ENCODE measurements at regions not wholly inside any gene's neighbourhood (a gene's known extent, or its start where the extent isn't known, plus 50 kb on each side); places are given as distances from the start of the nearest gene placed in this dataset.
"Not testable (repeated sequence)": the region's sequence is repeated elsewhere in the genome, so short reads cannot be mapped to it uniquely, and the experiment has no call there.

GRCh38 chr3:125645616-125646015, 50.3 kb upstream of the OSBPL11 start:
- no peak for DNase-seq (ENCODE audit: low spot score)

DNA sequence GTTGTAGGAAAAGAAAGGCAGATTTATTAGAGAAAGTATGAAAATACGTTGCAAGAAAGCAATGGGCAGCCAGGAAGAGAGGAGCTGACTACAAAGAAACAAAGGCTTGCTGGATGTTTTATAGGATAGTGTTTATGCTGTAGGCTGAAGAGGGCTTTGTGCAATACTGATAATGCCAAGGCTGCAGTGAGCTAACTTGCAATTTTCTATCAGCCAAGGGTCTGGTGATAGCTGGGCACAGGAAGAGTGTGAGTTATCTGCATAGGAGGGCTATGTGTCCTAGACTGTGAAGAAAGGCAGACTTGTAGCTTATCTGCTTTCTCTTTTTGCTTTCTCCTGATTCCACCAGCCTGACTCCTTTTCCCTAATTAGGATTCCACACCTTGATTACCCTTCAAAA, 51.3 kb upstream of the OSBPL11 start:
- DNase-seq (ENCODE audit: low spot score) = no peak

DNA sequence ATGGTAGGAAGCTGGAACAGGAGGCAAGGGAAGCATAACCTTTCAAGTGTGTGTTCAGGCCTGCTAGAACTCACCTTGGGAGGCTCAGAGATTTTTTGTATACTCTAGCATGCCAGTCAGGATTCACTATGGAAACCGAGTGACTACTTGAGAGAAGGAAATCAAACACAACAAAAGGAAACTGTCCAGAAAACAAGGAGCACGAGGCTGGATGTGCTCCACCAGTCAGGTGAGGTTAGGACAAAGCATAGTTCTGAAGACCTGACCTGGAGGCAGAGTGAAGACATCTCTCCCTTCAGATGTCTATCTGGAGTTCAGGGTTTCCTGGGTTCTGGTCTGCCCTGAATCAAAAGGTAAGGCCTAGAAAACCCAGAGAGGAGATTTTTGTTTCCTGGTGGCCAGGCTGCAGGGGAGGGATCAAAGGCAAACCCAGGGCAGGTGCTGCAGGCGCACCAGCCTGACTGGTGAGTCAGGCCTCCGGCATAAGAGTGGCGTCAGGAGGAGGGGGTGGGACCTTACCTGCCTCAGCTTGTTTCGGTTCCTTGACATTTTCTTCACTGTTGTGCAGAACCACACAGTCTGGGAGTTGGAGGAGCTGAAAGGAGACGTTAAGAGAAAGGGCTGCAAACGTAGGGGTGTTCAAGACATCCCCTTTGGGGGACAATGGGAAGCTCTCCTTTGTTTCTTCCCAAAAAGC, 52.2 kb upstream of the OSBPL11 start:
- DNase-seq (ENCODE audit: low spot score) = no peak

- DNase-seq (ENCODE audit: low spot score) = no peak
Observed at GRCh38 chr3:125651244-125651643, 55.9 kb upstream of the OSBPL11 start.

DNA sequence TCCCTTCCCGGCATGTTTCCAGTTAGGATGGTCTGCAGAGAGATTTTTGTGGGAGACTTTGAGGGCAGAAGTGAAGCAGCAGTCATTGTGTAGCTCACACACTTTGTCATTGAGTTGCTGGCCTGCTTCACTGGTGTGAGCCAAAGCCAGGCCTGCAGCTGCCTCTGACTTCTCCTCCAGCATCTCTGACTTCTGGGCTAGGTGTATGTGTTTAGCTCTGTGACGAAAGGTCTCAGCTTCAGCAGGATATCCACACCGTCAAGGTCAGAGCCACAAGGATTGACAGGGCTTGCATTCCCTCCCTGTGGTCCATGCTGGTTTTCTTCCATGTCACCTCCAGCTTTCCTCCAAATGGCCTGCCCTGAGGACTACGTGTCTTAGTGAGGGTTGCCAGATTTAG, 57.1 kb upstream of the OSBPL11 start:
- no peak for DNase-seq (ENCODE audit: low spot score)

GRCh38 chr3:125654526-125654925, 59.2 kb upstream of the OSBPL11 start:
- no peak for DNase-seq (ENCODE audit: low spot score)

DNA sequence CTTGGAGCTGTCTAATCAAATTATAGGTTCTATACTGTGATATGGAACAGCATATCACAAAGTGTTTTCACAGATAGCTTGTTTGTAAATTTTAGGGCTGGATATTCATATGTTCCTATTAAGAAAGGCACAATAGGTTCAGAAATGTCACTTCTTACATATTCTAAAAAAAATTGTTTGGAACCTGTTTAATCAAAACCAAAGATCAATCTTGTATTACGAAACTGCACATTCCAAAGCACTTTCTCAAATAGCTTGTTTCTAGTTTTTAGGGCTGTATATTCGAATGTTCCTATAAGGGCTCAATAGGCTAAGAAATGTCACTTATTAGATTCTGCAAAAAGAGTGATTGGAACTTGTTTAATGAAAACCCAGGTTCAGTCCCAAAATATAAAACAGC, 67.4 kb upstream of the OSBPL11 start:
- no peak for DNase-seq (ENCODE audit: low spot score)

- DNase-seq (ENCODE audit: low spot score) = no peak
Observed at GRCh38 chr3:125670352-125670751, 75.1 kb upstream of the OSBPL11 start.

GRCh38 chr3:125670945-125671344, 75.6 kb upstream of the OSBPL11 start:
- no peak for DNase-seq (ENCODE audit: low spot score)

DNA sequence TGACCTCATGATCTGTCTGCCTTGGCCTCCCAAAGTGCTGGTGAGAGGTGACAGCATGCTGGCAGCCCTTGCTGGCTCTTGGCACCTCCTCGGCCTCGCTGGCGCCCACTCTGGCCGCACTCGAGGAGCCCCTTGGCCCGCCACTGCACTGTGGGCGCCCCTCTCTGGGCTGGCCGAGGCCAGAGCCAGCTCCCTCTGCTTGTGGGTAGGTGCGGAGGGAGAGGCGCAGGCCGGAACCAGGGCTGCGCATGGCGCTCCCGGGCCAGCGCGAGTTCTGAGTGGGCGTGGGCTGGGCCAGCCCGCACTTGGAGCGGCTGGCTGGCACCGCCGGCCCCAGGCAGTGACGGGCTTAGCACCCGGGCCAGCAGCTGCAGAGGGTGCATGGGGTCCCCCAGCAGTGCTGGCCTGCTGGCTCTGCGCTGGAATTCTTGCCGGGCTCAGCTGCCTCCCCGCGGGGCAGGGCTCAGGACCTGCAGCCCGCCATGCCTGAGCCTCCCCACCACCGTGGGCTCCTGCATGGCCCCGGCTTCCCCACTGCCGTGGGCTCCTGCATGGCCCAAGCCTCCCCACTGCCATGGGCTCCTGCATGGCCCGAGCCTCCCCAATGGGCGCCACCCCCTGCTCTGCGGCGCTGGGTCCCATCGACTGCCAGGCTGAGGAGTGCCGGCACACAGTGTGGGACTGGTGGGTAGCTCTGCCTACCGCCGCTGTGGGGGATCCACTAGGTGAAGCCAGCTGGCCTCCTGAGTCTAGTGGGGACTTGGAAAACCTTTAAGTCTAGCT, 76.4 kb upstream of the OSBPL11 start:
- DNase-seq (ENCODE audit: low spot score) = no peak

GRCh38 chr3:125675791-125676190, 80.5 kb upstream of the OSBPL11 start:
- no peak for DNase-seq (ENCODE audit: low spot score)

DNA sequence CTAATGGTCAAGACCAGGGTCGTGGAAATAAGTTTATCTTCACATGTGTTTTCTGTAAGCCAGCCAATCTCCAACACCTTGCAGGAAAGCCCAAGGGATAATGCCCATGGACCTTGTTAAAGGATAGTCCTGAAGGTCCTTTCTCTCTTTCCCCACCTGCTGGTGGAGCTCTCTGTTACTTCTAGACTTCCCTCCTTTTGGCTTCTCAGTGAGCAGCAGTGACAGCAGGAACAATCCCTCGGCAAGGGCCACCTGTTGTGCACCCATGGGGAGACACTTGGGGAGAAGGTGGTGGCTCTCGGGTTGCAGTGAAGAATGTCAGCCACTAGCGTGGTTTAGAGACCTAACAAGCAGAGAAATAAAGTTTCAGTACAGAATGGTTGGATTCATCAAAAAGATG, 84.0 kb upstream of the OSBPL11 start:
- no peak for DNase-seq (ENCODE audit: low spot score)

DNA sequence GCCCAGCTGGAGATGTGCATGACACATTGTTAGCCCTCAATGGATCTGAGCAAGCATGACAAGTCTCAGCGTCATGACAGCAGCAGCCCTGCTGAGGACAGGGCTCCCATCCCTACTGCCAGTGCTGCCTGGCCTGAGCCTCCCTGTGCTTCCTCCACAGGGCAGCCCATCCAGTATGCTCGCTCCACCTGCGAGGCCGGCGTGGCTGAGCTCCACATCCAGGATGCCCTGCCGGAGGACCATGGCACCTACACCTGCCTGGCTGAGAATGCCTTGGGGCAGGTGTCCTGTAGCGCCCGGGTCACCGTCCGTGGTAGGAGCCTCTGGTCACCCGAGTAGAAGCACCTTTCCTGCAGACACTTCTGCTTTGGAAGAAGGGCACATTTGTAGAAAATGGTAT, 85.8 kb upstream of the OSBPL11 start:
- DNase-seq (ENCODE audit: low spot score) = no peak

GRCh38 chr3:125681906-125682305, 86.6 kb upstream of the OSBPL11 start:
- not testable (repeated sequence) for DNase-seq (ENCODE audit: low spot score)

GRCh38 chr3:125682610-125683009, 87.3 kb upstream of the OSBPL11 start:
- not testable (repeated sequence) for DNase-seq (ENCODE audit: low spot score)

DNA sequence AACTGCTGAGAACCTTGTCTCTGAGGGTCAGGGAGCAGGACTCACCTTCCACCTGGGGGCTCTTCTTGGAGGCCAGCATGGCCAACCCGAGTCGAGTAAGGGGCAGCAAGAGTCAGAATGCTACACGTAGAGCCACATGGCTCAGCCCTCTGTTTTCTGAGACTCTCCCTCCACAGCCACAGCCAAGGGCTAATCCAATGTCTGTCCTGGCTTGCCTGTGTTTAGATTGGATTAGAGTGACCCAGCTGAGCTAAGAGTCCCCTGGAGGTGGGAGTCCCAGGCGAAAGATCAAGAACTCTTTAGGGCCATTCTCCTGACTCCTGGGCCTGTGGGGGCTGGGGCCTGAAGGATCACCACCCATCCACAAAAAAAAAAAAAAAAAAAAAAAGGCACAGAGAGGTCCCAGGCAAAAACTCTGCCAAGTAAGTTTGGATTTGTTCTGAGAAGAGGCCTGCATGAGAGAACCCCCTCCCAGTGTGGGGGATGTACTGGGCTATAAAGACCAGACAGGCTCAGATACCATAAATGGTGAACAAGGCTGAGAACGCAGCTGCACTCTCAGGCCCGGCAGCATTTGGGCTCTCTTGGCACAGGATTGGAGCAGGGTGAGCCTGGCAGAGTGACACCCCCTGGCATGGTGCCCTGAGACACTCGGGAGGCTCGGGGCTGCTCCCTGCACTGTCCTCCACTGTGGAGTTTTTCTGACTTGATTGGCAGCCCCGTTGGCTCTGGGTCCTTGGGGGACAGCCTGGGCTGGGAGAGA, 88.0 kb upstream of the OSBPL11 start:
- DNase-seq (ENCODE audit: low spot score) = no peak

DNA sequence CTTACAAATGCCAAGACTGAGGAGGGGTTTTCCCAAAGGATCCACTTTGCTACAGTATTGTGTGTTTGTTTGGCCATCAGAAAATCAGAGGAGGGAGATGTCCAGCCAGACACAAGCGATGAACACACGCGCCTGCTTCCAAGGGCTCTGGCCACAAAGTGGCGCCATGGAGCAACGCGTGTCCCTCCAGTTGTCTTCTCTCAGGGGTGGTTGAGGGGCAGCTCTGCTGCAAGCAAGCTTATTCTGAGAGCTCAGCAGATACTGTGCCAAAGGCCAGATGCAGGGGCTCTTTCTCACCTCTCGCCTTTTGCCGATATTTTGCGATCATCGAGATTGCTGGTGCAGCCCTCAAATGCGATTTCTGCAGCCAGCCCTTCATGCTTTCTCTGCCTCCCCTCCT, 88.9 kb upstream of the OSBPL11 start:
- no peak for DNase-seq (ENCODE audit: low spot score)

- DNase-seq (ENCODE audit: low spot score) = not testable (repeated sequence)
Observed at GRCh38 chr3:125685741-125686140, 90.4 kb upstream of the OSBPL11 start.

DNA sequence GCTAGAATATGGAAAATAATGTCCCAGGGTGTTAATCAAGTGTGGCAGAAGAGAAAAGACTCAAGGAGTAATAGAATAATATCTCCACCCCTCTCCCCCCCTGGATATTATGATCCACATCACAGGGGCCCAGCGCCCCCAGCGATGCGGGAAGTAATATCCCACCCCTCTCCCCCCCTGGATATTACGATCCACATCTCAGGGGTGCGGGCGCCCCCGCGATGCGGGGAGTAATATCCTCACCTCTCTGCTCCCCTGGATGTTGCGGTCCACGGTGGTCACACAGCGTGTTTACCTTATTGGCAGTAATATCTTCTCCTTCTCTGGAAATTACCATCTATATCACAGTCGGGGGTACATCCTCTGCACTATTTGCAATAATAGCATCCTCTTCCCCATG, 97.1 kb upstream of the OSBPL11 start:
- DNase-seq (ENCODE audit: low spot score) = no peak

GRCh38 chr3:125693887-125694286, 98.6 kb upstream of the OSBPL11 start:
- no peak for DNase-seq (ENCODE audit: low spot score)

GRCh38 chr3:125694761-125695294, 99.5 kb upstream of the OSBPL11 start:
- DNase-seq (ENCODE audit: low spot score) = no peak

- DNase-seq (ENCODE audit: low spot score) = no peak
Observed at GRCh38 chr3:125695688-125696087, 100.4 kb upstream of the OSBPL11 start.

DNA sequence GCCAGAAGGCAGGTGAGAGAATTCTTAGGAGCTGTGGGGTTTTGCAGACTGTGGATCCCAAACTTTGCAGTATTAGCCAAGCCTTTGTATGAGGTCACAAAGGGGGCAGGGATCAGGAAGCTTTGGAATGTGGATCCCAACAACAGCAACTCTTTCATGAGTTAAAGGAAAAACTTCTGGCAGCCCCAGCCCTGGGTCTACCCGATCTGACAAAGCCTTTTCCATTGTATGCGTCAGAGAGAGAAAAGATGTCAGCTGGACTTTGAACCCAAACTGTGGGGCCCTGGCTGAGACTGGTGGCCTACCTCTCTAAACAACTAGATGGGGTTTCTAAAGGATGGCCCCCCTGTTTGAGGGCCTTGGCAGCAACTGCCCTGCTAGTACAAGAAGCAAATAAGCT, 101.8 kb upstream of the OSBPL11 start:
- DNase-seq (ENCODE audit: low spot score) = not testable (repeated sequence)

All from hematopoietic multipotent progenitor cell treated with erythropoietin and hydrocortisone succinate and interleukin-3 and kit ligand, for 15 days (in vitro differentiated cells).